H1 (cell line): ENCODE measurements at regions not wholly inside any gene's neighbourhood (a gene's known extent, or its start where the extent isn't known, plus 50 kb on each side); places are given as distances from the start of the nearest gene placed in this dataset.

Experiments used
- CTCF ChIA-PET: fragments of 300-600 bp; sonication (Branson Sonifier 250); formaldehyde crosslinking; loops from one replicate; lab custom pipeline; 2021; ENCODE audit not compliant: partially characterized antibody; lab: Charles Lee
- POLR2A ChIA-PET: fragments of 300-600 bp; sonication (Branson Sonifier 250); formaldehyde crosslinking; loops from one replicate; lab custom pipeline; 2021; ENCODE audit warnings: inconsistent platforms; ENCODE audit not compliant: partially characterized antibody; lab: Charles Lee
- DNase-seq, 2 experiments: peaks; one replicate each; pipeline versions ENCODE4 v3.0.0 to v3.0.0-alpha.2; 2010 to 2022; ENCODE audit warnings: low spot score in 2 of 2, low read depth in 1 of 2, mixed read lengths in 1 of 2
- FAIRE-seq: peaks from 2 replicates; lab custom pipeline; 2011; peaks lifted over from hg19 to GRCh38; lab: Jason Lieb, UNC
- H2AFZ ChIP-seq: 2 replicates; pipeline ENCODE4 v1.8.1; 2012; ENCODE audit warnings: low read length, inconsistent platforms
- H2AK5ac ChIP-seq: 2 replicates; pipeline ENCODE4 v1.6.1; 2013; ENCODE audit warnings: low read depth, low read length
- H2BK120ac ChIP-seq: replicated peaks from 2 replicates; pipeline ENCODE3; 2013; ENCODE audit warnings: low read depth, low read length, inconsistent platforms
- H2BK12ac ChIP-seq: 2 replicates; pipeline ENCODE4 v1.6.1; 2013; ENCODE audit warnings: low read depth, low read length
- H2BK15ac ChIP-seq: 2 replicates; pipeline ENCODE4 v1.6.1; 2013; ENCODE audit warnings: low read length
- H2BK20ac ChIP-seq: 2 replicates; pipeline ENCODE4 v1.6.1; 2013; ENCODE audit warnings: low read length
- H2BK5ac ChIP-seq: 2 replicates; pipeline ENCODE4 v1.6.1; 2013; ENCODE audit warnings: low read depth, low read length
- H3K14ac ChIP-seq: 2 replicates; pipeline ENCODE4 v1.6.1; 2013; ENCODE audit warnings: inconsistent platforms; ENCODE audit not compliant: insufficient read length
- H3K18ac ChIP-seq: 2 replicates; pipeline ENCODE4 v1.6.1; 2013; ENCODE audit warnings: low read length; ENCODE audit errors: extremely low read depth
- H3K23ac ChIP-seq: 2 replicates; pipeline ENCODE4 v1.6.1; 2013; ENCODE audit warnings: inconsistent platforms; ENCODE audit not compliant: insufficient read length
- H3K23me2 ChIP-seq: 2 replicates; pipeline ENCODE4 v1.6.1; 2013; ENCODE audit warnings: low read depth, low read length
- H3K27ac ChIP-seq: 2 replicates; pipeline ENCODE4 v1.6.1; 2011; ENCODE audit warnings: low read depth, low read length, inconsistent platforms
- H3K27me3 ChIP-seq, 4 experiments: replicated peaks in 1 of 4; 1 replicate in 1 of 4; 2 replicates in 3 of 4; pipeline versions ENCODE4 v1.6.1 to v1.8.1; 2011 to 2013; ENCODE audit warnings: low read length in 3 of 4, mild to moderate bottlenecking in 3 of 4, inconsistent platforms in 2 of 4, mixed read lengths in 2 of 4, moderate library complexity in 1 of 4; ENCODE audit not compliant: control insufficient read depth in 3 of 4, insufficient read depth in 3 of 4; ENCODE audit errors: extremely low read depth in 1 of 4
- H3K36me3 ChIP-seq, 4 experiments: 2 replicates each; pipeline versions ENCODE4 v1.6.1 to v1.8.1; 2011 to 2013; ENCODE audit warnings: mild to moderate bottlenecking in 4 of 4, low read length in 3 of 4, moderate library complexity in 2 of 4, control low read depth in 1 of 4, inconsistent platforms in 1 of 4; ENCODE audit not compliant: insufficient read depth in 4 of 4, control insufficient read depth in 2 of 4
- H3K4ac ChIP-seq: replicated peaks from 2 replicates; pipeline ENCODE3; 2013; ENCODE audit warnings: low read length, low read depth, mixed read lengths, inconsistent platforms; ENCODE audit not compliant: insufficient read length
- H3K4me1 ChIP-seq, 4 experiments: replicated peaks in 1 of 4; 1 replicate in 1 of 4; 2 replicates in 3 of 4; pipeline versions ENCODE4 v1.6.1 to v1.8.1; 2011 to 2013; ENCODE audit warnings: low read length in 3 of 4, inconsistent platforms in 2 of 4, mixed read lengths in 1 of 4; ENCODE audit not compliant: insufficient read depth in 4 of 4, control insufficient read depth in 3 of 4
- H3K4me2 ChIP-seq, 2 experiments: 2 replicates each; pipeline versions ENCODE4 v1.6.1 to v1.8.1; 2011 to 2013; ENCODE audit warnings: low read depth in 2 of 2, low read length in 2 of 2, control low read depth in 1 of 2, inconsistent platforms in 1 of 2, mild to moderate bottlenecking in 1 of 2; ENCODE audit not compliant: insufficient read depth in 1 of 2
- H3K4me3 ChIP-seq, 4 experiments: fragments of 200-600, 300-600 bp in 1 of 4; sonication (generic), shearing (Covaris generic), sonication (Bioruptor Twin) in 1 of 4; 2 replicates each; pipeline versions ENCODE4 v1.5.1 to v1.8.1; 2011 to 2016; ENCODE audit warnings: low read length in 4 of 4, low read depth in 3 of 4, control low read depth in 2 of 4, inconsistent platforms in 2 of 4, mild to moderate bottlenecking in 2 of 4, mixed read lengths in 1 of 4, moderate library complexity in 1 of 4; ENCODE audit not compliant: insufficient read depth in 2 of 4; ENCODE audit errors: extremely low read depth in 1 of 4
- H3K56ac ChIP-seq: replicated peaks from 2 replicates; pipeline ENCODE3; 2013; ENCODE audit warnings: low read depth, mild to moderate bottlenecking, mixed read lengths, low read length, inconsistent platforms; ENCODE audit not compliant: insufficient read length
- H3K79me1 ChIP-seq: 2 replicates; pipeline ENCODE4 v1.6.1; 2013; ENCODE audit warnings: low read depth, low read length, control low read depth
- H3K79me2 ChIP-seq, 2 experiments: 2 replicates each; pipeline versions ENCODE4 v1.6.1 to v1.8.1; 2012 to 2013; ENCODE audit warnings: low read length in 2 of 2, mild to moderate bottlenecking in 2 of 2, inconsistent platforms in 1 of 2; ENCODE audit not compliant: insufficient read depth in 2 of 2, control insufficient read depth in 1 of 2
- H3K9ac ChIP-seq, 4 experiments: replicated peaks in 1 of 4; 1 replicate in 1 of 4; 2 replicates in 3 of 4; pipeline versions ENCODE4 v1.6.1 to v1.8.1; 2011 to 2013; ENCODE audit warnings: low read depth in 3 of 4, low read length in 3 of 4, control low read depth in 2 of 4, mild to moderate bottlenecking in 2 of 4, moderate library complexity in 2 of 4, inconsistent platforms in 1 of 4; ENCODE audit errors: extremely low read depth in 1 of 4
- H3K9me3 ChIP-seq, 2 experiments: 2 replicates each; pipeline versions ENCODE4 v1.6.1 to v1.8.1; 2012 to 2013; ENCODE audit warnings: mild to moderate bottlenecking in 2 of 2, moderate library complexity in 2 of 2, control low read depth in 1 of 2, inconsistent platforms in 1 of 2, low read depth in 1 of 2, low read length in 1 of 2, mixed read lengths in 1 of 2; ENCODE audit not compliant: insufficient read depth in 2 of 2
- H4K20me1 ChIP-seq, 2 experiments: replicated peaks in 1 of 2; 2 replicates each; pipeline versions ENCODE3 to v1.8.1; 2011 to 2013; ENCODE audit warnings: inconsistent platforms in 2 of 2, low read length in 2 of 2, mild to moderate bottlenecking in 1 of 2; ENCODE audit not compliant: insufficient read depth in 2 of 2, control insufficient read depth in 1 of 2
- H4K5ac ChIP-seq: 2 replicates; pipeline ENCODE4 v1.6.1; 2013; ENCODE audit warnings: low read length, low read depth, mixed read lengths, inconsistent platforms; ENCODE audit not compliant: insufficient read length
- H4K8ac ChIP-seq: 2 replicates; pipeline ENCODE4 v1.8.0; 2013; ENCODE audit warnings: mild to moderate bottlenecking, moderate library complexity, low read length, inconsistent platforms; ENCODE audit not compliant: insufficient read depth; ENCODE audit errors: extremely low read depth
- H4K91ac ChIP-seq: replicated peaks from 2 replicates; pipeline ENCODE3; 2013; ENCODE audit warnings: low read length, mixed read lengths, inconsistent platforms; ENCODE audit not compliant: insufficient read length
- BCL11A ChIP-seq, 2 experiments: IDR thresholded peaks; one replicate each; pipeline ENCODE4 v1.6.1; 2011; ENCODE audit warnings: low read depth in 2 of 2, low read length in 2 of 2, mild to moderate bottlenecking in 2 of 2
- EGR1 ChIP-seq: IDR thresholded peaks from 2 replicates; pipeline ENCODE4 v1.6.1; 2011; ENCODE audit warnings: low read depth, low read length, borderline replicate concordance
- GTF2F1 ChIP-seq: IDR thresholded peaks from 2 replicates; pipeline ENCODE4 v1.6.1; 2012; ENCODE audit warnings: low read depth, low read length, improper control_type of control experiment, borderline replicate concordance
- KDM4A ChIP-seq: IDR thresholded peaks from one replicate; pipeline ENCODE4 v1.7.1; 2012; ENCODE audit warnings: low read depth, mild to moderate bottlenecking, moderate library complexity, low read length, inconsistent platforms; ENCODE audit not compliant: severe bottlenecking
- MAFK ChIP-seq: IDR thresholded peaks from 2 replicates; pipeline ENCODE4 v1.6.1; 2012; ENCODE audit warnings: low read depth, mild to moderate bottlenecking, improper control_type of control experiment, low read length
- RNF2 ChIP-seq: fragments of 200-900, 300-1000 bp; sonication (generic); IDR thresholded peaks from 2 replicates; pipeline ENCODE4 v1.7.1; 2016; ENCODE audit warnings: borderline replicate concordance, low read depth, mild to moderate bottlenecking, antibody characterized with exemption, low read length; ENCODE audit not compliant: poor library complexity, severe bottlenecking; ENCODE audit errors: missing control alignments
- RXRA ChIP-seq: IDR thresholded peaks from 2 replicates; pipeline ENCODE4 v1.6.1; 2011; ENCODE audit warnings: low read depth, mild to moderate bottlenecking, low read length, moderate library complexity; ENCODE audit not compliant: insufficient read depth
- SRF ChIP-seq: IDR thresholded peaks from 2 replicates; pipeline ENCODE4 v1.6.1; 2011; ENCODE audit warnings: mild to moderate bottlenecking, low read depth, low read length, moderate library complexity
- TCF12 ChIP-seq: IDR thresholded peaks from 2 replicates; pipeline ENCODE4 v1.6.1; 2011; ENCODE audit warnings: low read depth, mild to moderate bottlenecking, low read length
- WGBS, 2 experiments: shearing (Covaris generic) in 1 of 2; methylation state at CpG; one replicate each; pipeline versions ENCODE4 v1.1.6 to v1.1.7; 2013 to 2015; ENCODE audit warnings: low lambda C conversion rate in 2 of 2, mixed read lengths in 2 of 2, inconsistent platforms in 1 of 2, low coverage in 1 of 2, missing lambda C conversion rate in 1 of 2; ENCODE audit not compliant: insufficient replicate concordance in 2 of 2, insufficient coverage in 1 of 2, insufficient read length in 1 of 2; ENCODE audit errors: extremely low coverage in 1 of 2, missing lambda C conversion rate in 1 of 2; 5-methylcytosine and 5-hydroxymethylcytosine counted together

- no peaks in the 10 kb centered on the region for H3K36me3 ChIP-seq
- H3K14ac ChIP-seq = no peak overlapping the region
- no peaks in the 10 kb centered on the region for H3K9me3 ChIP-seq
- no peaks in the 10 kb centered on the region for H3K23me2 ChIP-seq
- H2BK5ac ChIP-seq = no peak overlapping the region
- no peak overlapping the region for H4K91ac ChIP-seq
- no peak overlapping the region for H2AFZ ChIP-seq
- DNase-seq (no peak), FAIRE-seq (no peak)
- H3K4me1 ChIP-seq = no peaks in the 10 kb centered on the region
- no peaks in the 10 kb centered on the region for H4K20me1 ChIP-seq
- H3K27me3 ChIP-seq = no peaks in the 10 kb centered on the region; a peak in 1 of 7 replicates
- WGBS, 2 experiments = 93% methylated on average over 6 of the region's 6 CpGs; no CpG with 5 or more reads in 1 of the 2 experiments
- H3K4me2 ChIP-seq = no peak overlapping the region
- no peak overlapping the region for H3K9ac ChIP-seq
- no peak overlapping the region for H2BK12ac ChIP-seq
- H3K56ac ChIP-seq = no peak overlapping the region
- no peak overlapping the region for H3K23ac ChIP-seq
- H4K8ac ChIP-seq = no peak overlapping the region
- no peak overlapping the region for H2BK20ac ChIP-seq
- H3K27ac ChIP-seq = no peak overlapping the region
- POLR2A ChIA-PET = interaction anchor here (0.6 kb wide), 1 partner anchor 10 kb away, joined by 3 read pairs; no protein-coding TSS in a partner anchor
- no peak overlapping the region for H2BK120ac ChIP-seq
- H3K4me3 ChIP-seq = no peak overlapping the region
- H3K18ac ChIP-seq = no peak overlapping the region
- no peak overlapping the region for H3K4ac ChIP-seq
- no peak overlapping the region for H4K5ac ChIP-seq
- no peak overlapping the region for H2AK5ac ChIP-seq
- H2BK15ac ChIP-seq = no peak overlapping the region
- no peaks in the 10 kb centered on the region for H3K79me2 ChIP-seq
- H3K79me1 ChIP-seq = no peaks in the 10 kb centered on the region
- CTCF ChIA-PET = interaction anchor here (2.1 kb wide), 1 partner anchor 12 kb away, joined by 7 read pairs; no protein-coding TSS in a partner anchor
- TF ChIP-seq GTF2F1 = no peak
- no peak for TF ChIP-seq RXRA
- no peak for TF ChIP-seq KDM4A
- TF ChIP-seq SRF = no peak
- no peak for TF ChIP-seq MAFK
- no peak for TF ChIP-seq EGR1
- no peak for TF ChIP-seq TCF12
- no peak for TF ChIP-seq BCL11A (IDR thresholded peaks at IDR 0.05; ENCODE audit: low read depth in 2 of 2, low read length in 2 of 2)
- TF ChIP-seq RNF2 = no peak
Measured at GRCh38 chr11:115069599-115069998, 391.3 kb downstream of the NXPE2 start.
